Fibroblast of pulmonary artery (primary cell): ENCODE measurements at regions not wholly inside any gene's neighbourhood (a gene's known extent, or its start where the extent isn't known, plus 50 kb on each side); places are given as distances from the start of the nearest gene placed in this dataset.

ENCODE experiments used
- DNase-seq: peaks from one replicate; pipeline ENCODE4 v3.0.0-alpha.2; 2010; ENCODE audit warnings: low read depth
- H3K4me3 ChIP-seq: replicated peaks from 2 replicates; pipeline ENCODE4 v1.5.1; 2011; ENCODE audit warnings: low read depth, mild to moderate bottlenecking, control low read depth, low read length, moderate library complexity
- TF ChIP-seq, protein P1 (sequence below): IDR thresholded peaks from 2 replicates; pipeline ENCODE4 v1.5.1; 2011; ENCODE audit warnings: mild to moderate bottlenecking, control low read depth, low read length, inconsistent platforms; ENCODE audit errors: missing control alignments

DNA sequence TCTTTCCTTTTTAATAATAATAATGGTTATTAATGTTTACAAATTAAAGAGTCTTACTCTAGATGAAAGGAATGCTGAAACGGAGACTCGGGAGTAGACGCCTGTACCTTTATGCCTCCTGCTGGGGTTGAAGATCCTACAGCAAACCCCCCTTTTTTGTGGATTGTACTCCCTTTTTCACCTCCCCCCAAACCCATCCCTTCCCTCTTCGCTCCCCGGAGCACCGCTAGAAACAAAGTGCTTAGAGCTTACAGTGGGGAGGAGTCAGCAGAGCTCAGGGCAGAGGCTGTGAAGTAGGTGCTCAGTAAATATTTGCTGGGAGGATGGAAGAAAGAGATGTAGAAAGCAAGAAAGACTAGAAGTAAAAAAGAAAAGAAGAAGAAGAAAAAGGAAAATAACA, 169.7 kb downstream of the NXPE2 start:
- no peak for DNase-seq
- TF ChIP-seq, protein P1, sequence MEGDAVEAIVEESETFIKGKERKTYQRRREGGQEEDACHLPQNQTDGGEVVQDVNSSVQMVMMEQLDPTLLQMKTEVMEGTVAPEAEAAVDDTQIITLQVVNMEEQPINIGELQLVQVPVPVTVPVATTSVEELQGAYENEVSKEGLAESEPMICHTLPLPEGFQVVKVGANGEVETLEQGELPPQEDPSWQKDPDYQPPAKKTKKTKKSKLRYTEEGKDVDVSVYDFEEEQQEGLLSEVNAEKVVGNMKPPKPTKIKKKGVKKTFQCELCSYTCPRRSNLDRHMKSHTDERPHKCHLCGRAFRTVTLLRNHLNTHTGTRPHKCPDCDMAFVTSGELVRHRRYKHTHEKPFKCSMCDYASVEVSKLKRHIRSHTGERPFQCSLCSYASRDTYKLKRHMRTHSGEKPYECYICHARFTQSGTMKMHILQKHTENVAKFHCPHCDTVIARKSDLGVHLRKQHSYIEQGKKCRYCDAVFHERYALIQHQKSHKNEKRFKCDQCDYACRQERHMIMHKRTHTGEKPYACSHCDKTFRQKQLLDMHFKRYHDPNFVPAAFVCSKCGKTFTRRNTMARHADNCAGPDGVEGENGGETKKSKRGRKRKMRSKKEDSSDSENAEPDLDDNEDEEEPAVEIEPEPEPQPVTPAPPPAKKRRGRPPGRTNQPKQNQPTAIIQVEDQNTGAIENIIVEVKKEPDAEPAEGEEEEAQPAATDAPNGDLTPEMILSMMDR, result no peak
- H3K4me3 ChIP-seq, result no peak overlapping the region

DNA sequence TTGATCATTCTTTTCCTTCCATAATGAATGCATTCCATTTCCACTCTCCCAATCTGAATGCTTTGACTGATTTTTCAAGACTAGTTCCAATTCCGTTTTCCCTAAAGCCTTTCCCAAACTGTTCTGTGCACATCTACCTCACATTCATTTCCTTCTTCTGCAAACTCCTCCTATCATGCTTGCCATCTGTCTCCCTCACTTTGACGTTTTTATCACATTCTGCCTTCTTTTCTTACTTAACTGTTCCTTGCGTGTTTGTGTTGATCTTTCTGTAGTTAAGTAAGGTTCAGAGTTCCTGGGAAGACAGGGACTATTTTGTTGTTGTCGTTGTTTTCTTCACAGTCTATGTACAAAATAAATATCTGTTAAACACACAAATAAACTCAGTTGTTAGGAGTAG, 179.0 kb downstream of the NXPE2 start:
- TF ChIP-seq, protein P1, result no peak
- DNase-seq, result no peak
- no peak overlapping the region for H3K4me3 ChIP-seq

DNA sequence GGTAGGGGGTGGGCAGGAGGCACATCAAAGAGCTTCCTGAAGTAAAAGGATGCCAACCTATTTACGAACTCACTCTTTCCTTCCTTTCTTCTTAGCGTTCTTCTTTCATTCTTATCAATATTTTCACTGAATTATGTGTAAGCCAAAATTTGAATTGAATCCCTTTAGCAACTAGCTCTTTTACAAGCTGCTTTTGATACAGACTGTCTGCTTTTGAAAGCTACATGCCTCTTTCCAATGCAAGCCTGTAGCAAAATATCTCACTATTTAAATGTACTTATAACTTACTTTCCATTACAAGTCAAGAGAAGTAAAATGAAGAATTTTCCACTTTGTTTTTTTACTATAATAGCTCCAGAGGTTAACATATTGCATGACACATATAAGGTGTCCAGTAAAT, 186.6 kb downstream of the NXPE2 start:
- no peak for DNase-seq
- H3K4me3 ChIP-seq, result no peak overlapping the region
- TF ChIP-seq, protein P1, result no peak

DNA sequence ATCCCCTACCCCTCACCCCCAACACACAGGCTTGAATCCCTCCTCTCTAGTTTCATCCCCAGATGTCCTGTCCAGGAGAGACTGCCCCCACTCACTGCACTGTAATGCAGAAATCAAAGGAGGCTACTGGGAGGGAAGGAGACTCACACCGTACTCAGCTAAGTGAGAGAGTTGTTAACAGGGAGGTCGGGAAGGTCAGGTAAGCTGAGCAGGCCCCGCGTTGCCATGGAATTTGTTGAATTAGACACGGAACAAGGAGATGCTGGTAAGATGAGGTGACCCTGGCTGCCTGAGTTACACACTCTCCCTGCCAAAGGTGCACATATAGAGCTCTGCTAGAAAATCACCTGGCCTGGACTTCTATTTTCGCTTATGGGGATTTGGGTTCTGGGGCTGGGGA, 197.9 kb downstream of the NXPE2 start:
- TF ChIP-seq, protein P1, result no peak
- no peak overlapping the region for H3K4me3 ChIP-seq
- no peak for DNase-seq

DNA sequence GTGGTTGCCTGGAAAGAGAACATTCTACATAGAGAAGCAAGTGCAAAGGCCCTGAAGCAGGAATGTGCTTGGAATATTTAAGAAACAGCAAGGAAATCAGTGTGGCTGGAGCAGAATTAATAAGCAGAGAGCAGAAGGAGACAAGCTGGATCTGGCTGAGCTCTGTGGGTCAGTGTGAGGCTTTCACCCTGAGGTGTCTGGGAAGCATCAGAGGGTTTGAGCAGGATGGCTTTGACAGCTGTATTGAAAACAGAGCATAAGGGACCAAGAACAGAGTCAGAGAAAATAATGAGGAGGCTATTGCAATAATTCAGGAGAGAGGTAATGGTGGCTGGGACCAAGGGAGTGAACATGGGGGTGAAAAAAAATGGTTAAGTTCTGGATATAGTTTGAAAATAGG, 199.6 kb downstream of the NXPE2 start:
- TF ChIP-seq, protein P1, result no peak
- no peak for DNase-seq
- no peak overlapping the region for H3K4me3 ChIP-seq

DNA sequence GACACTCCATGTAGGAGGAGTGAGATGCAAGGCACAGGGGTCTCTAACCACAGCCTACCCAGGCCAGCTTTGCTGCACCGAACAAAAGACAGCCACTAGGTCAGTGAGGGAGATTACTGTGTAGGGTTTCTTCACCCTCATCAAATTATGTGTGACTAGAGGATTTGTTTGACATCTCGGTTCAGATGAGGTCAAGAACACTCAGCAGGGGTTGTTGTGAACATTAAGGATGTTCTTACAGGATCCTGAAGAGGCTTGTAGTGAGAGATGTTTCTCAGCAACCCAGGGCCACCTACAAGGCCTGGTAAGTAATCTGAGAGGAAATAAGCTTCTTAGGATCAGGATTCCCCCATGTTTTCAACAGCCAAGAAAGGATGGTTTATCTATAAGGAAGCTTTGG, 202.1 kb downstream of the NXPE2 start:
- no peak for DNase-seq

DNA sequence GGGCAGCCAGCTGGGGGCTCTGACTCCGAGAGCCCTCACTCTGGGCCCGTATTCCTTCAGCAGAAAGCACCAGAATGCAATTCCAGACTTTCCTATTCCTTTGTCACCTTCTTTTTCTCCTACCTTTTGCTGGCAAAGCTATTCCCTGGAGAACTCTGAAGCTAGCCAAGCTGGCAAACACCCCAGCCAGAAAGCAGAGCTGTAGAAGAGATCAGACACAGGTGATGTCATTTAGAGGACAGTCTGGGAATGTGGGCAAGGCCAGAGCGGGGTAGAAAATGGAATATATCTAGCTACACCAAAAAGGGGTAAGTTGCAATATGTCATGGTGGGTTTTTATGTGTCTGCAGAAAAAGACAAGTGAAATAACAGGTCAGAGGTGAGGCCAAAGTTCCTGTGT, 205.1 kb downstream of the NXPE2 start:
- TF ChIP-seq, protein P1, result no peak

More for the DNA sequence above, 202.1 kb downstream of the NXPE2 start:
- no peak overlapping the region for H3K4me3 ChIP-seq
- TF ChIP-seq, protein P1, result no peak

More for the DNA sequence above, 205.1 kb downstream of the NXPE2 start:
- no peak for DNase-seq
- no peak overlapping the region for H3K4me3 ChIP-seq
